ENCODE measurements at regions not wholly inside any gene's neighbourhood (a gene's known extent, or its start where the extent isn't known, plus 50 kb on each side); places are given as distances from the start of the nearest gene placed in this dataset.
A peak's percentile ranks its signal among the peaks of the same experiment; 100 is the strongest.

- peak; percentile 93 for DNase-seq (ENCODE audit: low spot score)
Measured at GRCh38 chr3:43866529-43867353, 176.0 kb downstream of the ABHD5 start.

DNA sequence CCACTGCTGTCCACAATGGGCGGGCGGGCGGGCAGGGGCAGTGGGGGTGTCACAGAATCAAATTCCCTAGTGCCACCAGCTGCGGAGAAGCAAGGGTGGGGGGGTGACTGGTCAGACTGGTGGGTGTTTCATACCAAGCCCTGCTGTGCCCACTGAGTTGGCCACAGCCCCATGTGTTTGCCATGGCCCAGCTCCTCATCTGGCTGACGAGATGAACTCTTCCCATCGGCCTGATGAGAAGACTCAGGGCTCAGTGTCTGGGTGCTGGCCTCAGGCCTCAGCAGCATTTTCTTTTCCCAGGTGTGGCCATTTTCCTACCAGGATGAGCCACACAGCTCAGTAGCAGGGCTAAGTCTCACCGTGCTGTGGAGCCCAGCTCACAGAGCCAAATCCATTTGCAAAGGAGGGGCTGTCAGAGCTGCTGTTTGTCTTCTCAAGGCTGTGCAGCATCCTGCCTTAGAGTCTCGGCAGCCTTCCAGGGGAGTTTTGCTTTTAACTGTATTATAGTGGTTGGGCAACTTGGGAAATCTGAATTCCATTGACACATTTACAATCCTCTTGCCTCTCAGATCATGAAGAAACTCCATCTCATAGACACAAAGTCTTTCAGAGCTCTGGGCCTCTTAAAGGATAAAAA, 176.8 kb downstream of the ABHD5 start:
- DNase-seq (ENCODE audit: low spot score), result peak; percentile 72

GRCh38 chr3:43869491-43869890, 178.8 kb downstream of the ABHD5 start:
- DNase-seq (ENCODE audit: low spot score), result no peak

DNA sequence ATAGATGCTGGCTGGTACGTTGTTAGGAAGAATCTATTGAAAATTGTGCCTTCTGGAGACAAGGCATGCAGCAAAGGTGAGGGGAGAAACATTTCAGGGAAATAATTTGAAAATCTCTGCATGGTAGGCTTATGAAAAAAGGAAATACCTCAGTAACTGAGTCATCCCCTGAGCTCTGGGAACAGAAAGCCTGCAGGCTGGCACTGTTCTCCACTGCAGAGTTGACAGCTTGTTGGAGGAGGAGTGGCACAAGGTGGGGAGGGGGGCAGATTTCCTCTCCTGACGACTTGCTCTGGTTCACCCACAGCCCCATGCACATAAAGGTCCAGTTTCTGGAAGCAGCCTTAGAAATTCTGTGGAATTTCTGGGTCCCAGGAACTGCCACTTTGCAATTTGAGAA, 179.4 kb downstream of the ABHD5 start:
- DNase-seq (ENCODE audit: low spot score), result peak; percentile 71

GRCh38 chr3:43870844-43871626, 180.3 kb downstream of the ABHD5 start:
- DNase-seq (ENCODE audit: low spot score), result no peak

DNA sequence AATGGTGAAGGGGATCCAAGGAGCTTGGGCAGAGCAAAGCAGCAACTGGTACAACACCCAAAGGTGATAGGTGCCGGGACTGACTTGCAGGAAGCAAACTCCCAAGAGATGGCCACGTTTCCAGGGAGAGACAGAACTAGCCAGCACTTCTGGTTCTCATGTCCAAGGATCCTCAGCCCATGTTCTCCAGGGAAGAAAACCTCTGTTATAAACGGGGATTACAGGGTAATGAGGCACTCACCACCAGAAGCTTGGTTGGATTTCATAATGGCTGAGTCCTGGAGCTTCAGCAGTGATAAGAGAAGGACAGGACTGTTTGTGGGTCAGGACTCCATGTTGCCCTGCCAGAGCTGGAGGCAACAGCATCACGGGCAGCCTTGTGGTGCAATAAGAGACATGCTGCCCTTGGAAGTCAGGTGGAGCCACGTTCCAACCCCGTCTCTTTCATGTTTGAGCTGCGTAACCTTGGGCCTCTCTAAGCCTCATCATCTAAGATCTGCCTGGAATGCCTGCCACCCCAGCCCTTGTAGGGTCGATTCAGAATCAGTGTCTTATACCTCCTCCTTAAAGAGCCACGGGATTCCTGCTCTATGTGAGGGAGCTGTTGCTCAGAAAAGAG, 181.0 kb downstream of the ABHD5 start:
- no peak for DNase-seq (ENCODE audit: low spot score)

- peak; percentile 91 for DNase-seq (ENCODE audit: low spot score)
Measured at GRCh38 chr3:43872301-43872700, 181.6 kb downstream of the ABHD5 start.

GRCh38 chr3:43872901-43873300, 182.2 kb downstream of the ABHD5 start:
- DNase-seq (ENCODE audit: low spot score), result peak; percentile 39

DNA sequence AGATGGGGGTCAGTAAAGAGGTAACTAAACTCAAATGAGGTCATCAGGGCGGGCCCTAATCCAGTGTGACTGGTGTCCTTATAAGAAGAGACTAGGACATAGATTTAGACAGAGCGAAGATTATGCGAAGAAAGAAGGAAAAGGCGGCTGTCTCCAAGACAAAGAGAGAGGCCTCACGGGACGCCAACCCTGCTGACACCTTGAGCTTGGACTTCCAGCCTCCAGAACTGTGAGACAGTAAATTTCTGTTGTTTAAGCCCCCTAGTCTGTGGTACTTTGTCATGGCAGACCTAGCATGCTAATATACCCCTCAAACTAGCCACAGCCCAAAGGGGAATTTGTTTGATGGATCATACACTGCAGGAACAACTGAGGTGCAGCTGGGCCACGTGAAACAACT, 183.0 kb downstream of the ABHD5 start:
- no peak for DNase-seq (ENCODE audit: low spot score)

DNA sequence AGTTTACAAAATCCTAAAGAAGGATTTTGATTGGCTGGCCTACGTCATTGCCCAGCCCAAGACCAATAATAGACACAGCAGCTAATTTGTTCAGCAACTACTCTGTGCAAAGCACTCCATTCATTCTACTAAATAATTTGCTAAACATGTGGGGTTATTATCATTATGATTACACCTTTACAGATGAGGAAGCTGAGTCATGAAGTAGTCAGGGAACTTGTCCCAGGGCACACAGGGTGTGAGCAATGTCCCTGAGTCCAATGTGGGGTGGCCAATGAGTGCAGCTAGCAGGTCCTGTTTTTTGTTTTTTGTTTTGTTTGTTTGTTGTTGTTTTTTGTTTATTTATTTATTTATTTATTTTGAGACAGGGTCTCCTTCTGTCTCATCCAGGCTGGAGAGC, 183.6 kb downstream of the ABHD5 start:
- no peak for DNase-seq (ENCODE audit: low spot score)

GRCh38 chr3:43874731-43875130, 184.0 kb downstream of the ABHD5 start:
- no peak for DNase-seq (ENCODE audit: low spot score)

- DNase-seq (ENCODE audit: low spot score), result no peak
Measured at GRCh38 chr3:43876648-43877047, 185.9 kb downstream of the ABHD5 start.

DNA sequence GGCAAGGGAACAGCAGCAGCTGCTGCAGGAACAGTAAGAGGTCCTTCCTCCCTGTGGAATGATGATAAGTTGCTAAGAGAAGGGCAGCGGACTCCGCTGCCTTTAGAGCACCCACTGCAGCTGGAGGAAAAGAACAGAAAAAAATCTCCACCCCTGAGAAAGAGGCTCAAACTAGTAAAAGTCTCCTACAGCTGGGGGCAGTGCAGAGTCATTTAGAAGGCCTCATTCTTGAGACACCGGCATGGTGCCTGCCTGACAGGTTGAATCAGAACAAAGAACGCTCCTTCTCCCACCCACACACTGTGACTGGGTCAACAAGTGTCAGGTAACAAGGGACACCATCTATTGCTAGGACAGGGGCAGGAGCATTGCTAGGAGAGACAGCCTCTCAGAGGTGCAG, 188.4 kb downstream of the ABHD5 start:
- DNase-seq (ENCODE audit: low spot score), result no peak

DNA sequence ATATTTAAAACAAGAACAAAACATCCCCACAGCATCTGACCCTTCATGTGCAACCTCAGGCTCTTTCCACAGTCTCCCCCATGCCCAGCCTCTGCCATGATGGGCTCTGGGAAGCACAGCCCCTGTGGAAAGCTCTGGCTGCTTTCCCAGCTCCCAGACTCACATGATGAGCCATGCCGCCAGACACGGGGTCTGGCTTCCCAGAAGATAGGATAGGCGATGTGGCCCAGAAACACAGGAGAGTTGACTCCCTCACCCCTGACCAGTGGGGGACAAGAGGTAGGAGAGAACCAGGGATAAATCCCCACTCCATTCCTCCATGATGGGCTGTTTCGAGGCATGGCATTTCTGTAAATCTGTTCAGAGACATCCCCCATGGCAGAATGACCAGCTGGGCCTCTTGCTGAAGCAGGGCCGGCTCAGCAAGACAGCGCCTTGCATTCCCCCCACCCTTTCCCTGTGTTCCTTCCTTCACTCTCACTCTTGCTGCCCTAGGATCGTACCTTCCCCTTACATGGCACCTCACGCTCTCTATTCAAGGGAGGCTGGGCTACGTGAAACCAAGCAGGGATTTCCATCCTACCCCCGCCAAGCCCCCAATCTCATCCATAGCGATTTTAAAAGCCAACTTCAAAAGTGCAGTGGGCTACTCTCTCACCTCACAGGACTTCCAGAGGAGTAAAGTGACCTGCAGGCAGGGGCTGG, 192.4 kb downstream of the ABHD5 start:
- DNase-seq (ENCODE audit: low spot score), result no peak

- no peak for DNase-seq (ENCODE audit: low spot score)
Measured at GRCh38 chr3:43883729-43884396, 193.1 kb downstream of the ABHD5 start.

- DNase-seq (ENCODE audit: low spot score), result no peak
Measured at GRCh38 chr3:43884581-43884980, 193.8 kb downstream of the ABHD5 start.

DNA sequence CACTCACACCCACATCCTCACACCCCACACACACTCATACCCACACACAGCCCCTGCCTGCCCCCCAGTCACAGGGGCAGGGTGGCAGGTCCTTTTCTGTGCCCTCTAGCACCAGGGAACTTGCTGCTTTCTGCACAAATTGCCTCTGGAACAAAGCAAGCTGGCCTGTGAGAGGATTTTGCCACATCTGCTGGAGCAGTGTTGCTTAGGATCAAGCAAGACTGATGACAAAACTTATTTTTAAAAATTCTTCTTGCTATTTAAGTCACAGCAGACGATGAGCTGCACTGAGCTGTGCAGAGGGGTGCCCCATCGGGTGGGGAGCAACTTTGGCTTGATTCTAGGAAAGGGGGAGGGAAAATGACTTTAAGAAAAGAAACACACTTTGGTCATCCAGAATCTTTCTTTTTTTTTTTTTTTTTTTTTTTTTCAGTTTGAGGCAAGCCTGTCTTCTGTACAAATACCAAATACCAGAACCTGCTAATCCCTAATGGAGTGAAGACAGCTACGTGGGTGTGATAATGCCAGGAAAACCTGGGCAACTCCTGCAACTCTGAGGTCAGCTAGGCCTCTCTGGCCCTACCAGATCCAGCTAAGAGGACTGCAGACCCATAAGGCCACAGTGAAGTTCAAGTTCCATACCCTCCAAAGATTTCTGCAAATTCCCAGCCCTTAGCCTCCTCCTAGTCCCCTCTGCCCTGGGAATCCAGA, 195.3 kb downstream of the ABHD5 start:
- DNase-seq (ENCODE audit: low spot score), result no peak

- DNase-seq (ENCODE audit: low spot score), result no peak
Measured at GRCh38 chr3:43892061-43892460, 201.3 kb downstream of the ABHD5 start.

- no peak for DNase-seq (ENCODE audit: low spot score)
Measured at GRCh38 chr3:43892526-43892925, 201.8 kb downstream of the ABHD5 start.

GRCh38 chr3:43893727-43894126, 203.0 kb downstream of the ABHD5 start:
- peak; percentile 31 for DNase-seq (ENCODE audit: low spot score)

Data from AG08395 (cell line).